ENCODE measurements at regions not wholly inside any gene's neighbourhood (a gene's known extent, or its start where the extent isn't known, plus 50 kb on each side); places are given as distances from the start of the nearest gene placed in this dataset.

DNA sequence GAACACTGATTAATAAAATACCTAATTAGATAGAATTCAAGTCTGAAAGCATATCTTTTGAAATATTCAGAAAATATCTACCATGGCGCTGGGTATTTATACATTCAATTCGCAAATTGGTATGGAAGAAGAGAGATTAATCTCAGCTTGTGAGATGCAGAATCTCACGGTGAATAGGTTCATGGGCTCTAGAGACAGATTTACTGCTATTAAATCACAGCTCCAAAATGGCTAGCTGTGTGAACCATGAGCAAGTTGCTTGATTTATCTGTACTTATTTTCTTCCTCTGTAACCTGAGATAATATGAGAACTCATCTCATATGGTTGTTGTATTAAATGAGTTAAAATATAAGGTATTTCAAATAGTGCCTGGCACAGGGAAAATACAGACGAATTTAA lies 556.7 kb downstream of the FBXO15 start:
- no peaks in the 10 kb centered on the region for H3K9me3 ChIP-seq
- WGBS, 2 donors: 91 to 94% methylated on average over 4 of the region's 4 CpGs
- no peaks in the 10 kb centered on the region for H3K27me3 ChIP-seq
- intact Hi-C loops (cut with DNase I): no loop called here
- no peak for TF ChIP-seq POLR2A (IDR thresholded peaks at IDR 0.05)
- TF ChIP-seq, protein P1, sequence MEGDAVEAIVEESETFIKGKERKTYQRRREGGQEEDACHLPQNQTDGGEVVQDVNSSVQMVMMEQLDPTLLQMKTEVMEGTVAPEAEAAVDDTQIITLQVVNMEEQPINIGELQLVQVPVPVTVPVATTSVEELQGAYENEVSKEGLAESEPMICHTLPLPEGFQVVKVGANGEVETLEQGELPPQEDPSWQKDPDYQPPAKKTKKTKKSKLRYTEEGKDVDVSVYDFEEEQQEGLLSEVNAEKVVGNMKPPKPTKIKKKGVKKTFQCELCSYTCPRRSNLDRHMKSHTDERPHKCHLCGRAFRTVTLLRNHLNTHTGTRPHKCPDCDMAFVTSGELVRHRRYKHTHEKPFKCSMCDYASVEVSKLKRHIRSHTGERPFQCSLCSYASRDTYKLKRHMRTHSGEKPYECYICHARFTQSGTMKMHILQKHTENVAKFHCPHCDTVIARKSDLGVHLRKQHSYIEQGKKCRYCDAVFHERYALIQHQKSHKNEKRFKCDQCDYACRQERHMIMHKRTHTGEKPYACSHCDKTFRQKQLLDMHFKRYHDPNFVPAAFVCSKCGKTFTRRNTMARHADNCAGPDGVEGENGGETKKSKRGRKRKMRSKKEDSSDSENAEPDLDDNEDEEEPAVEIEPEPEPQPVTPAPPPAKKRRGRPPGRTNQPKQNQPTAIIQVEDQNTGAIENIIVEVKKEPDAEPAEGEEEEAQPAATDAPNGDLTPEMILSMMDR (IDR thresholded peaks at IDR 0.05): no peak
- no peaks in the 10 kb centered on the region for H3K36me3 ChIP-seq
- DNase-seq: no peak
- H3K4me3 ChIP-seq (replicated peaks in 1 of 3): no peak overlapping the region
- H3K27ac ChIP-seq: no peak overlapping the region
- H3K4me1 ChIP-seq: no peaks in the 10 kb centered on the region

DNA sequence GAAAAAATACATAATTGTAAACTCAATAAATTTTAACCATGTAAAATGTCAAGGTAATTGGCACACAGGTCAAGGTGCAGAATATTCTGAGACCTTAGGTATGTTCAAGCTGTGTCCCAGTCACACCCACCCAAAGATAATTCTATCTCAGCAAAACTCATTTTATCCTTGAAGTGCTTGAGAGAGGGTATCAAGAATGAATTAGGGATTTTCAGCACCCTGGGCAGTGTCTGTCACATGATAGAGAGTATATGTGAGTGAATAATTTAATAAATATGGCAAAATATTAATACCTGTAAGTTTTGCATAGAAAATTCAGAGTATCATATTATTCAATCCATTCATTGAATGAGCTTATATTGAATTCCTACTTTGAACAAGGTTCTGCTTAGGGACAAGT lies 567.9 kb downstream of the FBXO15 start:
- Histone ChIP-seq H3K36me3 (no peaks in the 10 kb centered on the region), H3K4me1 (no peaks in the 10 kb centered on the region), H3K9me3 (no peaks in the 10 kb centered on the region), H3K4me3 (replicated peaks in 1 of 3) (no peak overlapping the region), H3K27ac (no peak overlapping the region), H3K27me3 (no peaks in the 10 kb centered on the region)
- intact Hi-C loops (cut with DNase I): no loop called here
- TF ChIP-seq, protein P1 (IDR thresholded peaks at IDR 0.05): no peak
- no peak for TF ChIP-seq POLR2A (IDR thresholded peaks at IDR 0.05)
- no peak for DNase-seq

DNA sequence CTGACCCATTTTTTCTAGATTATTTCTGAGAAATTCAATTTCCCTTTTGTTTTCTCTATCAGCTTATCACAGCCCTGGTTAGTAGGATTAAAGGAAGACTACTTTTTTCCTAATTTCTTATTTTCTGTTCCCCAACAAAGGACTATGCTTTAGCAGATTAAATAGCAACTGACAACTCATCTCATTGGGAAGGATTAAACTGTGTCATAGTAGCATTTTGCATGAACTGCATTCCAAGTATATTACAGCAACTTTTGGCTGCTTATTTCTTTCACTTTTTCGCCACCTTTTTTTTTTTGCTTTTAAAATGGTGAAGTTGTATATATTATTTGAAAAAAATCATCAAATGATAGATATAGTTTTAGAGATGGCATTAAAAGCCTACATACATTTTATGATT lies 570.3 kb downstream of the FBXO15 start:
- H3K27me3 ChIP-seq: no peaks in the 10 kb centered on the region
- no peak for TF ChIP-seq POLR2A (IDR thresholded peaks at IDR 0.05)
- TF ChIP-seq, protein P1 (IDR thresholded peaks at IDR 0.05): no peak
- no peaks in the 10 kb centered on the region for H3K4me1 ChIP-seq
- H3K4me3 ChIP-seq (replicated peaks in 1 of 3): no peak overlapping the region
- 74 to 81% methylated on average over 1 of the region's 1 CpG for WGBS, 2 donors
- intact Hi-C loops (cut with DNase I): no loop called here
- no peak overlapping the region for H3K27ac ChIP-seq
- no peaks in the 10 kb centered on the region for H3K36me3 ChIP-seq
- DNase-seq: no peak
- no peaks in the 10 kb centered on the region for H3K9me3 ChIP-seq

DNA sequence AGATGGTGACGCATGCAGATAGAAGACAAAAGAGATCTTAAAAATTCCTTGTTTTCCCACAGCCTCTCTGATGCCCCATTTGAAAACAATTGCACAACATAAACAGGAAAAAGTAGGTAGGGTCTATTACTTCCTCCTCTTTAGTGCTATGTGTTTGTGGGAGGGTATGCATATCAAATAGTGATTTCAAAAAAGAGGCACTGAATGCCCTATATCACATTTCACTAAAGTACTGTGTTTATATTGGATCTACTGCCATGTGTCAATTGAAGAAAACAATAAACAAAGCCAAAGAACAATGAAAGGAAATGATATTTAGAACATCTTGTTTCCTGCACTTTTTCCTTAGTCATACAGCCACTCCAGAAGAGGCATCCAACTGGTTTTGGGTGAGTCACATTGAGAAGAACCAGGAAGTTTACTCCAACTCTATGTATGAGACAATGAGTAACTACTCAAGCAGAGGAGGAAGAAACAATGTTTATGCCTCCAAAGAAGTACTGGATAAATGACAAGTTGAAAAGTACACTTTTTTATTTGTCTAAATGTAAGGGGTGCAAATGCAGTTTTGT lies 583.6 kb downstream of the FBXO15 start:
- no peak overlapping the region for H3K27ac ChIP-seq
- WGBS, 2 donors: 84 to 91% methylated on average over 1 of the region's 1 CpG
- intact Hi-C loops (cut with DNase I): no loop called here

DNA sequence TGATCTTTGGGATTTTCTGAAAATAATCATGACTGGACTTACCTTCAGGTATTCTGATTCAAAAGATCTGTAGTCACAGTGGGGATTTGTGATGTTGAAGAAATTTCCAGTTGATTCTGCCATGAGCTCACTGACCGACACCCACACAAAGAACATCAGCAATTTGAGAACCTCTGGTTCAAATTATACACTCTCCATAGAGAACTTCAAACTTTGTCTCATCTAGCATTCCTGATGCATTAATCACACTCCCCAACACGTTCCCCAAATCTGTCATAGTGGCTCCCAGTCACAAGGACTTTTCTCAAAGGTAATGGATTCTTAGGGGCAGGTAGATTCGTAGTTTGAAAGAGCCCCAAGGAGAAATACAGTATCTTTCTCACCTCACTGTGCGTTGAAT lies 584.3 kb downstream of the FBXO15 start:
- no peak overlapping the region for H3K27ac ChIP-seq
- 67 to 80% methylated on average over 4 of the region's 4 CpGs for WGBS, 2 donors
- no peaks in the 10 kb centered on the region for H3K36me3 ChIP-seq
- TF ChIP-seq POLR2A (IDR thresholded peaks at IDR 0.05): no peak
- no peaks in the 10 kb centered on the region for H3K9me3 ChIP-seq
- intact Hi-C loops (cut with DNase I): no loop called here
- no peaks in the 10 kb centered on the region for H3K27me3 ChIP-seq
- no peak overlapping the region for H3K4me3 ChIP-seq (replicated peaks in 1 of 3)
- H3K4me1 ChIP-seq: no peaks in the 10 kb centered on the region
- no peak for DNase-seq

More for the DNA sequence above, 583.6 kb downstream of the FBXO15 start:
- Histone ChIP-seq H3K36me3 (no peaks in the 10 kb centered on the region), H3K4me1 (no peaks in the 10 kb centered on the region), H3K9me3 (no peaks in the 10 kb centered on the region), H3K27me3 (no peaks in the 10 kb centered on the region), H3K4me3 (replicated peaks in 1 of 3) (no peak overlapping the region)
- TF ChIP-seq, protein P1 (IDR thresholded peaks at IDR 0.05): no peak
- TF ChIP-seq POLR2A (IDR thresholded peaks at IDR 0.05): no peak
- no peak for DNase-seq

DNA sequence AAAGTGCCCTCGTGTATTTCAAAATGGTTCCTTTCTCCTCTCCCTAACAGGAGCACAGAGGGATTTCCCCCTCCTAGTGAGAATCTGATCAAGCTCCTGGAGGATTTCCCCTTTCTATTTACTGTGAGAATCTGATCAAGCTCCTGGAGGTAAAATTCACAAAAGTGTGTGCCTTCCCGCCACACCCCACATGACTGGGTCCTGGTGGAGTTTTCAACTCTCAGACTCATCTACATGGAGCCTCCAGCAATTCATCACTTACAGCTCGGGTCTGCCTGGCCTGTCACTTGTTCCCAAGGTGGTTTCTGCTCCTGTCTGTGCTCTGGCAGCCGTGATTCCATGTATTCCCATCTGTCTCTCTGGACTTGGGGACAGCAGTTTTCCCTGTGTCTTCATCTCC lies 590.7 kb downstream of the FBXO15 start:
- no peak for TF ChIP-seq POLR2A (IDR thresholded peaks at IDR 0.05)
- TF ChIP-seq, protein P1 (IDR thresholded peaks at IDR 0.05): no peak
- Histone ChIP-seq H3K27ac (no peak overlapping the region), H3K4me3 (replicated peaks in 1 of 3) (no peak overlapping the region), H3K36me3 (no peaks in the 10 kb centered on the region), H3K27me3 (no peaks in the 10 kb centered on the region), H3K4me1 (no peaks in the 10 kb centered on the region), H3K9me3 (no peaks in the 10 kb centered on the region)
- intact Hi-C loops (cut with DNase I): no loop called here
- DNase-seq: no peak
- 46 to 67% methylated on average over 4 of the region's 4 CpGs for WGBS, 2 donors

All from thyroid gland (tissue), 4 donors.